22Rv1 (cell line): ENCODE measurements at regions not wholly inside any gene's neighbourhood (a gene's known extent, or its start where the extent isn't known, plus 50 kb on each side); places are given as distances from the start of the nearest gene placed in this dataset.

ENCODE experiments used
- ZFX ChIP-seq: fragments of 450-650 bp; IDR thresholded peaks from 2 replicates; pipeline ENCODE4 v1.6.1; 2017; ENCODE audit warnings: antibody characterized with exemption, borderline replicate concordance
- TF ChIP-seq, protein P1 (sequence below): fragments of 450-650 bp; IDR thresholded peaks from 2 replicates; pipeline ENCODE4 v1.5.1; 2017; ENCODE audit warnings: mild to moderate bottlenecking

GRCh38 chr4:59540311-59540710 is 1659.8 kb upstream of the ADGRL3 start:
- TF ChIP-seq, protein P1, sequence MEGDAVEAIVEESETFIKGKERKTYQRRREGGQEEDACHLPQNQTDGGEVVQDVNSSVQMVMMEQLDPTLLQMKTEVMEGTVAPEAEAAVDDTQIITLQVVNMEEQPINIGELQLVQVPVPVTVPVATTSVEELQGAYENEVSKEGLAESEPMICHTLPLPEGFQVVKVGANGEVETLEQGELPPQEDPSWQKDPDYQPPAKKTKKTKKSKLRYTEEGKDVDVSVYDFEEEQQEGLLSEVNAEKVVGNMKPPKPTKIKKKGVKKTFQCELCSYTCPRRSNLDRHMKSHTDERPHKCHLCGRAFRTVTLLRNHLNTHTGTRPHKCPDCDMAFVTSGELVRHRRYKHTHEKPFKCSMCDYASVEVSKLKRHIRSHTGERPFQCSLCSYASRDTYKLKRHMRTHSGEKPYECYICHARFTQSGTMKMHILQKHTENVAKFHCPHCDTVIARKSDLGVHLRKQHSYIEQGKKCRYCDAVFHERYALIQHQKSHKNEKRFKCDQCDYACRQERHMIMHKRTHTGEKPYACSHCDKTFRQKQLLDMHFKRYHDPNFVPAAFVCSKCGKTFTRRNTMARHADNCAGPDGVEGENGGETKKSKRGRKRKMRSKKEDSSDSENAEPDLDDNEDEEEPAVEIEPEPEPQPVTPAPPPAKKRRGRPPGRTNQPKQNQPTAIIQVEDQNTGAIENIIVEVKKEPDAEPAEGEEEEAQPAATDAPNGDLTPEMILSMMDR = no peak
- no peak for TF ChIP-seq ZFX
